HL-60 (cell line): ENCODE measurements at regions not wholly inside any gene's neighbourhood (a gene's known extent, or its start where the extent isn't known, plus 50 kb on each side); places are given as distances from the start of the nearest gene placed in this dataset.

Experiments
- DNase-seq, 2 experiments: peaks; one replicate each; pipeline ENCODE4 v3.0.0-alpha.2; 2010 to 2020; ENCODE audit warnings: low read depth in 1 of 2, low spot score in 1 of 2
- H3K27ac ChIP-seq: fragments of 250-450 bp; sonication (Bioruptor Pico); replicated peaks from 2 replicates; pipeline ENCODE4 v1.5.1; 2020; ENCODE audit warnings: mild to moderate bottlenecking, moderate library complexity
- H3K27me3 ChIP-seq: fragments of 250-450 bp; sonication (Bioruptor Pico); 2 replicates; pipeline ENCODE4 v1.5.1; 2021; ENCODE audit warnings: mild to moderate bottlenecking, moderate library complexity; ENCODE audit not compliant: insufficient read depth, poor library complexity, severe bottlenecking
- H3K4me3 ChIP-seq: replicated peaks from 2 replicates; pipeline ENCODE4 v1.5.1; 2011; ENCODE audit warnings: mild to moderate bottlenecking, control low read depth, low read length; ENCODE audit not compliant: insufficient read depth
- GABPA ChIP-seq: IDR thresholded peaks from 2 replicates; pipeline ENCODE4 v1.6.1; 2012; ENCODE audit warnings: low read depth
- POLR2AphosphoS5 ChIP-seq: IDR thresholded peaks from 2 replicates; pipeline ENCODE4 v1.6.1; 2012; ENCODE audit warnings: low read depth
- SPI1 ChIP-seq: IDR thresholded peaks from 2 replicates; pipeline ENCODE4 v1.6.1; 2012; ENCODE audit warnings: low read depth, mild to moderate bottlenecking, borderline replicate concordance
- TF ChIP-seq, protein P1 (sequence below): IDR thresholded peaks from one replicate; pipeline ENCODE4 v1.5.1; 2011; ENCODE audit warnings: low read length, control low read depth, inconsistent platforms; ENCODE audit not compliant: insufficient read depth
- TF ChIP-seq, protein P2 (sequence below): IDR thresholded peaks from 2 replicates; pipeline ENCODE4 v1.6.1; 2012; ENCODE audit warnings: low read depth; ENCODE audit not compliant: insufficient replicate concordance

GRCh38 chr5:68436686-68437520, 221.3 kb downstream of the PIK3R1 start:
- Histone ChIP-seq H3K27ac (no peak overlapping the region), H3K4me3 (no peak overlapping the region), H3K27me3 (no peaks in the 10 kb centered on the region)
- DNase-seq, result no peak
- TF ChIP-seq POLR2AphosphoS5 (no peak), SPI1 (no peak), GABPA (no peak)
- TF ChIP-seq, protein P1, sequence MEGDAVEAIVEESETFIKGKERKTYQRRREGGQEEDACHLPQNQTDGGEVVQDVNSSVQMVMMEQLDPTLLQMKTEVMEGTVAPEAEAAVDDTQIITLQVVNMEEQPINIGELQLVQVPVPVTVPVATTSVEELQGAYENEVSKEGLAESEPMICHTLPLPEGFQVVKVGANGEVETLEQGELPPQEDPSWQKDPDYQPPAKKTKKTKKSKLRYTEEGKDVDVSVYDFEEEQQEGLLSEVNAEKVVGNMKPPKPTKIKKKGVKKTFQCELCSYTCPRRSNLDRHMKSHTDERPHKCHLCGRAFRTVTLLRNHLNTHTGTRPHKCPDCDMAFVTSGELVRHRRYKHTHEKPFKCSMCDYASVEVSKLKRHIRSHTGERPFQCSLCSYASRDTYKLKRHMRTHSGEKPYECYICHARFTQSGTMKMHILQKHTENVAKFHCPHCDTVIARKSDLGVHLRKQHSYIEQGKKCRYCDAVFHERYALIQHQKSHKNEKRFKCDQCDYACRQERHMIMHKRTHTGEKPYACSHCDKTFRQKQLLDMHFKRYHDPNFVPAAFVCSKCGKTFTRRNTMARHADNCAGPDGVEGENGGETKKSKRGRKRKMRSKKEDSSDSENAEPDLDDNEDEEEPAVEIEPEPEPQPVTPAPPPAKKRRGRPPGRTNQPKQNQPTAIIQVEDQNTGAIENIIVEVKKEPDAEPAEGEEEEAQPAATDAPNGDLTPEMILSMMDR, result no peak
- TF ChIP-seq, protein P2, sequence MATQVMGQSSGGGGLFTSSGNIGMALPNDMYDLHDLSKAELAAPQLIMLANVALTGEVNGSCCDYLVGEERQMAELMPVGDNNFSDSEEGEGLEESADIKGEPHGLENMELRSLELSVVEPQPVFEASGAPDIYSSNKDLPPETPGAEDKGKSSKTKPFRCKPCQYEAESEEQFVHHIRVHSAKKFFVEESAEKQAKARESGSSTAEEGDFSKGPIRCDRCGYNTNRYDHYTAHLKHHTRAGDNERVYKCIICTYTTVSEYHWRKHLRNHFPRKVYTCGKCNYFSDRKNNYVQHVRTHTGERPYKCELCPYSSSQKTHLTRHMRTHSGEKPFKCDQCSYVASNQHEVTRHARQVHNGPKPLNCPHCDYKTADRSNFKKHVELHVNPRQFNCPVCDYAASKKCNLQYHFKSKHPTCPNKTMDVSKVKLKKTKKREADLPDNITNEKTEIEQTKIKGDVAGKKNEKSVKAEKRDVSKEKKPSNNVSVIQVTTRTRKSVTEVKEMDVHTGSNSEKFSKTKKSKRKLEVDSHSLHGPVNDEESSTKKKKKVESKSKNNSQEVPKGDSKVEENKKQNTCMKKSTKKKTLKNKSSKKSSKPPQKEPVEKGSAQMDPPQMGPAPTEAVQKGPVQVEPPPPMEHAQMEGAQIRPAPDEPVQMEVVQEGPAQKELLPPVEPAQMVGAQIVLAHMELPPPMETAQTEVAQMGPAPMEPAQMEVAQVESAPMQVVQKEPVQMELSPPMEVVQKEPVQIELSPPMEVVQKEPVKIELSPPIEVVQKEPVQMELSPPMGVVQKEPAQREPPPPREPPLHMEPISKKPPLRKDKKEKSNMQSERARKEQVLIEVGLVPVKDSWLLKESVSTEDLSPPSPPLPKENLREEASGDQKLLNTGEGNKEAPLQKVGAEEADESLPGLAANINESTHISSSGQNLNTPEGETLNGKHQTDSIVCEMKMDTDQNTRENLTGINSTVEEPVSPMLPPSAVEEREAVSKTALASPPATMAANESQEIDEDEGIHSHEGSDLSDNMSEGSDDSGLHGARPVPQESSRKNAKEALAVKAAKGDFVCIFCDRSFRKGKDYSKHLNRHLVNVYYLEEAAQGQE, result no peak

- TF ChIP-seq, protein P1, result no peak
- TF ChIP-seq GABPA, result no peak
- TF ChIP-seq POLR2AphosphoS5, result no peak
- TF ChIP-seq, protein P2, result no peak
- no peak for TF ChIP-seq SPI1
- DNase-seq, result no peak
- H3K4me3 ChIP-seq, result no peak overlapping the region
- no peaks in the 10 kb centered on the region for H3K27me3 ChIP-seq
- no peak overlapping the region for H3K27ac ChIP-seq
Measured at GRCh38 chr5:68438876-68439275, 223.3 kb downstream of the PIK3R1 start.

DNA sequence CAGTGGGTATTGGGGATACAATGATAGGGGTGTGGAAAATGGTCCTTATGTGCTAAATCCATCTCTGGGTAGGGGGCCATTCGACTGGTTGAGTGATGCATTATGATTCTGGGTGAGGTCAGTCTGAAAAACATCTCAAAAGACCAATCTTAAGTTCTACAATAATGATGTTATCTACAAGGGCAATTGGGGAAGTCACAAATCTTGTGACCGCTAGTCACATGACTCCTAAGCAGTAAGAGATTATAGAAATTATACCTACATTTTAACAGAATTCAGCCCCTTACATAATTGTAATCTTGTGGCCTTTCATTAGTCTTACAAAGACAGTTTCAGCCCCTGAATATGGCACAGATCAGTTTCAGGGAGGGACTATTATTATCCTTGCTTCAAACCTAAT, 224.7 kb downstream of the PIK3R1 start:
- H3K27me3 ChIP-seq, result no peaks in the 10 kb centered on the region
- no peak overlapping the region for H3K4me3 ChIP-seq
- TF ChIP-seq, protein P2, result no peak
- TF ChIP-seq, protein P1, result no peak
- TF ChIP-seq SPI1 (no peak), GABPA (no peak), POLR2AphosphoS5 (no peak)
- no peak for DNase-seq
- H3K27ac ChIP-seq, result no peak overlapping the region
